ENCODE measurements at regions not wholly inside any gene's neighbourhood (a gene's known extent, or its start where the extent isn't known, plus 50 kb on each side); places are given as distances from the start of the nearest gene placed in this dataset.
A peak's percentile ranks its signal among the peaks of the same experiment; 100 is the strongest.
"Not testable (repeated sequence)": the region's sequence is repeated elsewhere in the genome, so short reads cannot be mapped to it uniquely, and the experiment has no call there.

DNA sequence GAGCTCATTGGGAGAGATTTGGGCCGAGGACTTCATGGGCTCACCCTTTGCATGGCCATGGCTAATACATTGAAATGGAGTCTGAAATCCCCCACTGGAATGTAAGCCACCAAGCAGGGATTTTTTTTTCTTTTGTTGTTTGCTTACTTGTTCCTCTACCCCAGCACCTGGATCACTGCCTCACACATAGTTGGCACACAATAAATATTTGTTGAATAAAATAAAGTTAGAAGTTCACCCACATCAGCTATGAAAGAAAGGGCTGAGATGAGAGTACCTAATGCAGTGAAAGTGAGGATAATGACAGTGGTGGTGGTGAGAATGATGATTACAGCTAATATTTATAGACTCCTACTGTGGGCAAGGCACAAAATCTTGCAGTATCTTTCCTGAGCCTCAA, 98.1 kb upstream of the ANXA1 start:
- no peak for DNase-seq

DNA sequence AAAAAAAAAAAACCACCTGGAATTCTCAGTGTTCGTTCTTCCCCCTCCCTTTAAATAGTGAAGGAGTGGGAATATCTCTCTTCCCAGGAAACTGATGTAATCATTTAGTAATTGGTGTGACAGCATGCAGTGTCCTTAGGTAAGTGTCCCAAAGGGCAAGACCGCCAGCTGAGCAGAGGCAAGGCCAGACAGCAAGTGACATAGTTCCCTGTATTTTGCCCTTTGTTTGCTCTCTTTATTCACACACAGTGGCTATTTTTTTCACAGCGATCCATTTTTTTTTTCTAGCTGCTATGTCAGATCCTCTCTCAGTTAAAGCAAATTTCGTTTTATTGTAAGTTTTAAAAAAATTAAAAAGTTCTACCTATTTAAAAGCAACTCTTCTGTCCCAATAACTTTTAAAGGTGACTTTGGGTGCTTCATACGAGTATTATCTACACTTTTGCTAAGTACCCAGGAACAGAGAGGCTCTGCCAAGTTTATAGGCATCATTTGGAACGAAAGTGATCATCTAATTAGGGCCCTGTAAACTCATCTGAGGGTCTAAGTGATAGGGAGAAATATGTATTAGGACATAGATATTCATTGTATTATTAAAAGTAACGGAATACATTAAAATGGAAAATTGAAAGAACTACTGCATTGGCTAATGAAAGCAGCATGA, 98.2 kb upstream of the ALDH1A1 start:
- no peak for DNase-seq

DNA sequence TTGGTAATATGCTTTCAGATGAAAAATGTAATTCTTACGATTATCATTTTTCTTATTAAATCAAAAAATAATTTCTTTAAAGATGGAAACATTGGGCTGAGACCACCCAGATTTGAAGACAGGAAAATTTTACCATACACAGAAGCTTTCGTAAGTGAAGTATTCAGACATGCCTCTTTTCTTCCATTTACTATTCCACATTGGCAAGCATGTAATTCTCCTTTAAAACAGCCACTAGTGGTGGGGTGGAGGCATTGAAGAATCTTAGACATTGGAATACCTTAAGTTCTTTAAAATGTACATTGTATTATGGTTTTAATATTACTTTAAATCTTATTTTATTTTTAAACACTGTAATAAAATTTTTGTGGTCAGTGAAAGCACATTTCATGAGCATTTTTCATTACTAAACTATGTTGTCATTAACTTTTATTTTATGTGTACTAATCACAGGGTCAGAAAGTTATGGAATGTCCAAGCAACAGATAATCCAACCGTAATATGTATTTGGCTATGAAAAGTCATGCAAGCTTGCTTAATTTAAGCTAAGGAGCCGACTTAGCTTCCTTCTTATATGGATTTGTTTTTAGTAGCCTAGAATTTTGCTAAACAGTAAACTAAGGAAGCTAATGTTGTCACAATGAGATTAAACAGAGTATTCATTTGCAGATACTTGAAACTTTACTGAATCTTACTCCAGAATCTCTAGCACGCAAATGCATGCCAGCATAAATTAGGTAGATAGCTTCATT, 97.4 kb upstream of the ALDH1A1 start:
- no peak for DNase-seq

DNA sequence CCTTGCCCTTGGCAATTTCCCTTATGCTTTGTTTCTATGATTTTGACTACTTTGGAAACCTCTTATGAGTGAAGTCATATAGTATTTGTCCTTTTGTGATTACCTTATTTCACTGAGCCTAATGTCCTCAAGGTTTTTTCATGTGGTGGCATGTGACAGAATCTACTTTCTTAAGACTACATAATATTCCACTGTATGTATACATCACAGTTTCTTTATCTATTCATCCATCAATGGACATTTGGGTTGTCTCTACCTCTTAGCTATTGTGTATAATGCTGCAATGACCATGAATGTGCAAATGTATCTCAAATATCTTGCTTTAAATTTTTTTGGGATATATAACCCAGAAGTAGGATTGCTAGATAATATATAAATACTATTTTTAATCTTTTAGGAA, 96.4 kb upstream of the ALDH1A1 start:
- DNase-seq, result no peak

DNA sequence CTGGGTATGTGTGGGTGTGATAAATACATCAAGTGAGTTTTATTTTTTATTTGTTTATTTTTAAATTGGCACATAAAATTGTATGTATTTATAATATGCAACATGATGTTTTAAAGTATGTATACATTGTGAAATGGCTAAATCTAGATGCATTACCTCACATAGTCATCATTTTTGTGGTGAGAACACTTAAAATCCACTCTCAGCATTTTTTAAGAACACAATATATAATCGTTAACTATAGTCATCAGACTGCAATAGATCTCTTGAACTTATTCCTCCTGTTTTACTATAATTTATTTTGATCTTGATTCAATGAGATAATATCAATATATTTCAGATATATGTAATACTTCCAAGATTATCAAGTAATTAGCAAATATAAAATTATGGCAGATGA, 93.9 kb upstream of the ALDH1A1 start:
- DNase-seq, result no peak

DNA sequence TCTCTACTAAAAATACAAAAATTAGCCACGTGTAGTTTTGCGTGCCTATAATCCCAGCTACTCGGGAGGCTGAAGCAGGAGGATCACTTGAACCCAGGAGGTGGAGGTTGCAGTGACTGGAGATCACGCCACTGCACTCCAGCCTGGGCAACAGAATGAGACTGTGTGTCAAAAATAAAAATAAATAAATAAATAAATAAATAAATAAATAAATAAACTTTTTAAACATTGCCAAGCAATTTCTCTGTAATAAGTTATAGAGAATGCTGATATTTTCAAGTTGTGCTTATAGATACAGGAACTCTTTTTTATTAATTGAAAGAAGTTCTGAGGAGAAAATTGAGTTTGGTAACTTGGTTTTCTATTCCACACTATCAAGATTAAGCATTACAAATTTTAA, 91.9 kb upstream of the ALDH1A1 start:
- DNase-seq, result not testable (repeated sequence)

DNA sequence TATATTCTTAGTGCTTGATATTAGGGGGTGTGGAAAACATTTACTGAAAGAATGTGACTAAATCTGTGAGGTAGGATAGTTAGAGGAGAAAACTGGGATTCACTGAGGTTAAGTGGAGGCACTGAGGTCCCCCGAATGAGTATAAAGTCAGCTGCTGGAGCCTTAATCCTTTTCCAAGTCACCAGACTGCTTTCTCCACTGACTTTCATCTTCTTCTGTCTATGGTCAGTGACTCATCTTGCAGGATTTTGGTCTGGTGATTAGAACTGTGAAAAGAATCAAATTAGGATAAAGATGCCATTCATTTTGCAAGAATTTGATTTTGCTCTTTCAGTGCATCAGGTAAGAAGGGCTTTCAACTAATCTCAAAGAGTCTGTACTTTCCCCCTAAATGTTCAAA, 89.3 kb upstream of the ALDH1A1 start:
- DNase-seq, result no peak

DNA sequence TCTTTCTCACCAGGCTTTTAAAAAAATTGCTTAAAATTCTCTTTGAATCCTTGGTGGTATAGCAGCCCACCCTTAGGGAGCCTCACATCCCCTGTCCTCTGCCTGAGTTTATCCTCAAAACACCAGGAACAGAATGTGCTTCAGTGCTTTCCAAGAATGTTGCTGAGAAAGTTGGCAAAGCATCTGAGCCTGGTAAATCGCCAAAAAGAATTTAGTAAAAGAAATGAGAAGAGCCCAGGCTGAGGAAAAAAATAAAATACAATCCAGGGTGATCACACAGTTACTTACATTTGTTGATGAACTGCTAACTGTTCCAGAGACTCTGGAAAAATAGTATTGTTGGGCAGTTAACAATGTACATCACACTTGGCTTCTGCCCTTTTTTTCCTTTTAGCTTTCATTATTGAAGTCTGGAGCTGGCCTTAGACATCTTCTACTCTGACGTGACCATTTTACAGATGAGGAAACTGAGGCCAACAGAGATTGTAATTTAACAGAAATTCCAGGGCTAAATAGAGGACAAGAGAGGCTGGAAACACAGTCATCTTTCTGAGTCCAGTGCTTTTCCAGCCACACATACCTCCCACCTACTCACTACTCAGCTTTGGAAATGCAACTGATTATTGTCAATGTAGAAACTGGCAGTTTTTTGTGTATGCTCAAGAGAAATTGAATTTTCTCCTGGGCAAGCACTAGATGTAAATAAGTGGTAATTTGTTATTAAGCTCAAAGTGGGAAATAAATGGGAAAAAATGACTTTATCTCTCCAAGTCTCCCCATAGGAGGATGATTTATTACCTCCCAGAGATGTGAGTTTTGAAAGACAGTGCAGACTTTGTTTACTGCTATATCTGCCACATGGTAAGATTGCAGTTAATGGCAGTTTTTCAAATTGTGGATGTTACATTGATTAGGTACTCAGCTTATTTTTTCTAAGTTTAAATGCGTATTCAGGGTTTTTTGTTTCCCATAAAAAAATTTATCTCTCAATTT, 86.7 kb upstream of the ALDH1A1 start:
- DNase-seq, result no peak

DNA sequence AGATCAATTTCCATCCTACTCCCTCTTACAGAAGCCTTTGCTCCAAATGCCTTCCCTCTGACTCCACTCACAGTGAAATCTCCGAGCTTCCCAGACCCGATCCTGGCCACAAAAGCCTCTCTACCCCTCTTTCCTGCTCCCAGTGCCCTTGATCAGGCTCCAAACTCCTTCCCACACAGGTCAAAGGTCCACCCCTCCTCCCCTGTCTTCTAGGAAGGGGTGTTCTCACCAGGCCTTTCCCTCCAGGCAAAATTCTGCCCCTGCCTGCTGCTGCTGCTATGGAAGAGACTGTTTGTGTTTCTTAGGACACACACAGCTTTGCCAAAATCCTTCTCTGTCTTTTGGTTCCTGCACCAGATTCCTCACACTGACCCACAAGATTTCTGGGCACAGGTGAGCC, 85.8 kb upstream of the ALDH1A1 start:
- DNase-seq, result peak; percentile 47

DNA sequence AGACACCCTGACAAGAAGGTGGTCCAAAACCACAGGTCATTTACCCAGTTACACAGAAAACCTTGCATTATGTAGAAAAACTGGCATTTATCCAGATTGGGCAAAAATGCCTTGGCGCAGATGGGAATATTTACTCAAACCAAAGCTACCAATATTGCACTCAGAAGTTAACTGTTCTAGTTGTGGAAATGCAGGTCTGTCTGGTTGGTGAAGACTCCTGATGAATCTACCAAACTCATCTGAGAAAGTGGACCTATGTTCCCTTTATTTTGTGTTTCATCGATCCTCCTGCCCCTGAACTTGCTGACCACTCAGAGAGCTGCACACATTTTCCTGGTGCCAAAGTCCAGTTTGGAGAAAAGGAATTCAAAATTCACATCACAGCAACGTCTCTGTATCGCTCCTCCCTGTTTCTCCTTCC, 85.2 kb upstream of the ALDH1A1 start:
- no peak for DNase-seq

DNA sequence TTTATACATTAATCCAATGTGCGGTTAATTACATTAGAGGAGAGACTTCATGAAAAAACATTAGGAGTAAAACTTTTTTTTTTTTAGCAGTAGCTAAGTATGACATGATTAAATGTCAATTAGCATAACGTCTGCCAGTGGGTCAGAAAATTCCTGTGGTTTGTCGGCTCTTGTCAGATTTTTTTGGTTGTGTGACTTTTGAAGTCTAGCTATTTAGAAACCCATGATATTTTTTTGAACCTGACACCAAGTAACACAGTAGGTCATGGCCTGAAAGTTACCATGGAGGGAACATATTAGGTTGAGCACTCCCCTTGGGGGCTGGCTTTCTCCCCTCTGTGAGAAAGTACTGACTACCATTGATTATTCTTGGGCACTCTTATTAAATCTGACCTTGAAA, 84.8 kb upstream of the ALDH1A1 start:
- no peak for DNase-seq

DNA sequence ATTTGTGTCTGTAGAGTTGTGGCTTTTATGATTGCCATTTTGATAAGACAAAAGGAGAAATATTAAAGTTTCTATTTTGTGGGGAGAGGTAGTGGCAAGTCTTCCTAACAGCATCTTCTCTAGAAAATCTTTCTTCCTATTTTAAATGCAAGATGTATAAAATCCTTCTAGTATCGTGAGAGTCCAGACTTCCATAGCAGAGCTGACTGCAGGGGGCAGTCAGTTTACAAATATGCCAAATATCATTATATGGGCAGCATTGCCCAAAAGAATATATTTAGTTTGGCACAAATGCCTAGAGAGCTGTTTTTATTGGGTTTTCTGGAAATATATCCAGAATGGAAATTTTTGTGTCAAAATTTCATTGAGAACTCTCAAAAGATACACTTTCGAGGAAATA, 82.1 kb upstream of the ALDH1A1 start:
- no peak for DNase-seq

DNA sequence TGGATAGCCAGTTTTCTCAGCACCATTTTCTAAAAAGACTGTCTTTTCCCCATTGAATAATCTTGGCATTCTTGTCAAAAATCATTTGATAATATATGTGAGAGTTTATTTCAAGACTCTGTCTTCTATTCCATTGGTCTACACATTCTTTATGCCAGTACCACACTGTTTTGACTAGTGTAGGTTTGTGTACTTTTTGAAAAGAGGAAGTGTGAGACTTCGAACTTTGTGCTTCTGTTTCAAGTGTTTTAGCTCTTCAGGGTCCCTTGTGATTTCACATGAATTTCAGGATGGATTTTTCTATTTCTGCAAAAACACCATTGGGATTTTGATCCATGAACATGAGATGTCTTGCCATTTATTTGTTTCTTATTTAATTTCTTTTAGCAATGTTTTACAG, 78.5 kb upstream of the ALDH1A1 start:
- no peak for DNase-seq

DNA sequence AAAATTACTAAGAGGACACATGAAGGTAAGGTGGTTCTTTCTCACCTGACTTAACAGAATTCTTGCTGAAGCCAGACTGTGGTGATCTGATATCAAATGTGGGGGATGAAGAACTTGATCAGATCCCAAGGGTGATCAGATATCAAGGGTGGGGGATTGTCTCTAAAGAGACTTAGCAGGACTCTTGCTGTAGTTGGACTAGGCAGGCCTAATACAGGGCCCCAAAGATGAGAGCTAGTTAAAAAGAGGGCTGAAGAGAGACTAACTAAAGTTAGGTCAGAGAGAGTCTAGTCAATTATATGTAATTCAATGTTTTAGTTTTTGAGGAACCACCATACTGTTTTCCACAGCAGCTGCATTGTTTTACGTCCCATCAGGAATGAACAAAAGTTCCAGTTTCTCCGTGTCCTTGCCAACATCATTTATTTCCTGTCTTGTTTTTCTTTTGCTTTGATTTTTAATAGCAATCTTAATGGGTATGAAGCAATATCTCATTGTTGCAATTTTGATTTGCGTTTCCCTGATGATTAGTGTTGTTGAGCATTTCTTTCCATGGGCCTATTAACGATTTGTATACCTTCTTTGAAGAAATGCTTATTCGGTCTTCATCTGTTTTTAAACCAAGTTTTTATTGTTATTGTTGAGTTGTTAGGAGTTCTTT, 77.6 kb upstream of the ALDH1A1 start:
- no peak for DNase-seq

DNA sequence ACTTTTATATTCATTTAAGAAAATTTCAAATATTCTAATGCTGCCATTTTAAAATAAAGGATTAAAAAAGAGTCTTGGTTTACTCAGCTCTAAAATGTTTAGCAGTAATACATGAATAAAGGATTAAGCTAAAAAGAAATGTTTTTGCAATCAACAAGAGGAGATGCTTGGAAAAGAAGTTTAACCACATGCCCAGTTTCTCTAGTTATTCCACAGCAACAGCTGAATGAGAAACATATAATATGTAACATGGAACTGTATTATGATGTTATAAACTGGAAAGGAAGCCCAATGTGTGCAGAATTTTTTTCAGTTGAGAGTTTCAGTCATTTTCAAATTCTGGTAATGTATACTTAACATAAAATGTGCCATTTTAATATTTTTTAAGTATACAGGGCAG, 76.5 kb upstream of the ALDH1A1 start:
- DNase-seq, result no peak

DNA sequence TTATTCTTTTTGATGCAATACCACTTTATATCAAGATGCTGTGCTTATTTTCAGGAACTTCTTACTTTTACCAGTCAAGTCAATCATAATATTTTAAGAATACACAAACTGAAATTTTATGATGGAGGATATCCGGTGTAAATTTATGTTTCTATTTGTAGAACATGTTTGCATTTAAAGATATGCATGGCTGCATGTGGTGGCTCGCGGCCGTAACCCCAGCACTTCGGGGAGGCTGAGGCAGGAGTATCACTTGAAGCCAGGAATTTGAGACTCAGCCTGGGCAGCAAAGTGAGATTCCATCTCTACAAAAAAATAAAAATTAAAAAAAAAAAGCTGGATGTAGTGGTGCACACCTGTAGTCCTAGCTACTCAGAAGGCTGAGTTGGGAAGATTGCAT, 73.5 kb upstream of the ALDH1A1 start:
- no peak for DNase-seq

DNA sequence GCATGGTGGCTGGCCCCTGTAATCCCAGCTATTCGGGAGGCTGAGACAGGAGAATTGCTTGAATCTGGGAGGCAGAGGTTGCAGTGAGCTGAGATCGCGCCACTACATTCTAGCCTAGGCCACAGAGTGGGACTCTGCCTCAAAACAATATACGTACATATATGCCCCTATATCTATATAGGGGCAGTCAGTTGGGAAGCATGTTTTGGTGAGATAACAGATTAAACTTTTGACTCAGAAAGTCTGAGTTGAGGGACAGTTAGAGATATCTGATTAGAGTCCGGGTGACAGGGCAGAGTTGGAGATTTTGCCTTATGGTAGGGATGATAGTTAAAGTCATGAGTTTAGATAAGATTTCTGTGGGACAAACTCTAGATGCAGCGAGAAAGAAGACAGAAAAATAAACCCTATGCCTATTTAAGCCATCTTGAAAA, 71.8 kb upstream of the ALDH1A1 start:
- DNase-seq, result no peak

DNA sequence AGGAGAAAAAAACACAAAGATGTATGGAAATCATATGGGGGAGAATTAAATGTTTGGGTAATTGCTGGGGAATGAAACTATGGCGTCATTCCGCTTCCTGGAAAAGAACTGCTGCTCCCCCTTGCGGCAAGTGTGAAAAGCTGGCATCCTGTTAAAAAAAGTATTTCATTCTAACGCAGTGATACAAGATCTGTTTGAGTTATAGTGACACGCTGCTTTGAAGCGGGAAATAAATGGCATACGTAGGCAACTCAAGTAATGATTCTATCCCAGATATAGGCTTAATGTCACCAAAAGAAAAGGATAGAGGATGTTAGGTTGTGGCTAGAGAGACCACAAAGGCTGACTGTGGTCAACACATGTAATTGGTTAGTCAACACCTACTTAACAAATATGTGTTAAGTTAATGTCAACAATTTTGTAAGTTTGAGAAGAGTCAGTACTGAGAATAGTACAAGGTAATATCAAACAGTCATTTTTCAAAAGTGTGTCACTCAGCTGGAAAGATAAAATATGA, 70.2 kb upstream of the ALDH1A1 start:
- DNase-seq, result no peak

DNA sequence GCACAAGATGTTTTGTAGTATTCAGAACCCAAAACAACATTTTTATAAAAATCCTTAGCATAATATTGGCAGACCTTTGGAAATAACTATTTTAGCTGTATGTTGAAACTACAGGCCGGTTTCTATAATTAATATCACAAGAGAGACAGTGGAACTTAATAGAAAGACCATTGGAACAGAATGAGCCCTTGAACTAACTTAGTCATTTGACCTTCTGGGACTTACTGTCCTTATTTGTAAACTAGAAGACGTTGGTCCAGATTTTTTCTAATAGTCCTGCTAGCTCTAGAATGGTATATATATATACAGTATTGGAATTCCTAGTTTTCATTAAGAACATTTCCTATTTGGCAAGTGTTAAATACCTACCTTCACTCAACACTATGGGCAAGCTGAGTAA, 69.5 kb upstream of the ALDH1A1 start:
- no peak for DNase-seq

DNA sequence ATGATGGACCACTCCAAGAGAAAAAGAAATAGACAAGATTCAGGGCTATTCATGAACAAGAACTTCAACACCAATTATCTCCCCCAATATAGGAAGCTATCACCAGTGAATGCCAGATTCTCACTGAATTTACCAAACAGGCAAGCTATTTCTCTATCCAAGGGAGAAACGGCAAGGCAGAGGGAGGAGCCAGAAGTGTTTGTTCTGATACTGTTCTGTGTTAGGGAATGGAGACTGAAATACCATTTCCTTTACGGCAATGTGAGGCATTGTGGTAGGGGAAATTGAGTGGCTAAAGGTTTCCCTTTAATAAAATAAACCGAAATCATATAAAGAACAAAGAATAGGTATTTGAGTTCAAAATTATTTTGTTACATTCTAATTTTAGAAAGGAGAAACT, 68.0 kb upstream of the ALDH1A1 start:
- DNase-seq, result no peak

DNA sequence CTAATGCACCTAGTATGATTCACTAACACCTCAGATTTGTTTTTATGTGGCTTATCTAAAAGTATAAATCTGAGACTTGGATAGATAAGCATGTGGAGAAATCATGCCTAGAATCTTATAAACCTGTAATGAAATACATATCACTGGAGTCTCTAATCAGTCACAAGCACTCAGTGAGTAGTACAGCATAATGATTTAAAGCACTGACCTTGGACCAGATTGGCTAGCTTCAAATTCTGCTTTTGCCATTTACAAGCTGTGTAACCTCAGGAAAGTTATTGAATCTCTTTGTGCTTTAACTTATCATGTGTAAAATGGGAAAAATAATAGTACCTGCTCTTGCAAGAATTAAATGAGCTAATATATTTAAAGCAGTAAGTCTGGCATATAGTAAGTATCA, 61.2 kb upstream of the ALDH1A1 start:
- DNase-seq, result no peak

DNA sequence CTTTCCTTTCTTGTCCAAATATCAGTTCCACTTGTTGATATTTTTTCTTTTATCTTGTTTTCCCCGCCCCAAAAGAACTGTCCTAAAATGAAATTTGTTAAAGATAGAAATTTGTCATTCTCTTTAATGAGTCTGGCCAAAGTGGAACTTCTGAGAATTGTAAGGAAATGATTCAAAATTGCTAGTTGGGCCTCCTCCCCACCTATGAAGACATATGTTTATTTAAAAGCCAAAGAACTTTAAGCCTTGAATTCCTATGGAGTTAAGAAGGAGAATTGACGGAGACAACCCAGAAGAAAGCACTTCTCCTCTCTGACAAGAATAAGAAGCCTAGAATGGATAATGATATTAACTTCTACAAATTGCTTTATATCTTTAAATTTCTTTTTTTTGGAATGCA, 59.1 kb upstream of the ALDH1A1 start:
- DNase-seq, result no peak

Measured in T1000 (cell line).